ENCODE measurements at regions not wholly inside any gene's neighbourhood (a gene's known extent, or its start where the extent isn't known, plus 50 kb on each side); places are given as distances from the start of the nearest gene placed in this dataset.

GRCh38 chr12:75881920-75882319 lies 149.7 kb downstream of the PHLDA1 start:
- no peak for TF ChIP-seq POLR2AphosphoS5 (IDR thresholded peaks at IDR 0.05; ENCODE audit: low read depth, low read length)
- no peak for TF ChIP-seq SIN3A (IDR thresholded peaks at IDR 0.05; ENCODE audit: borderline replicate concordance, insufficient read depth, low read length)
- no peak for TF ChIP-seq REST (IDR thresholded peaks at IDR 0.05; ENCODE audit: insufficient read depth in 1 of 2, low read depth in 2 of 2, low read length in 2 of 2)
- TF ChIP-seq TAF1 (IDR thresholded peaks at IDR 0.05; ENCODE audit: borderline replicate concordance, insufficient read depth, low read length), result no peak
- no peak for TF ChIP-seq FOXP2 (optimal IDR thresholded peaks at IDR 0.05; ENCODE audit: borderline replicate concordance, extremely low read depth, extremely low read length, insufficient read depth)

Data from PFSK-1 (cell line).